ENCODE measurements at regions not wholly inside any gene's neighbourhood (a gene's known extent, or its start where the extent isn't known, plus 50 kb on each side); places are given as distances from the start of the nearest gene placed in this dataset.

DNA sequence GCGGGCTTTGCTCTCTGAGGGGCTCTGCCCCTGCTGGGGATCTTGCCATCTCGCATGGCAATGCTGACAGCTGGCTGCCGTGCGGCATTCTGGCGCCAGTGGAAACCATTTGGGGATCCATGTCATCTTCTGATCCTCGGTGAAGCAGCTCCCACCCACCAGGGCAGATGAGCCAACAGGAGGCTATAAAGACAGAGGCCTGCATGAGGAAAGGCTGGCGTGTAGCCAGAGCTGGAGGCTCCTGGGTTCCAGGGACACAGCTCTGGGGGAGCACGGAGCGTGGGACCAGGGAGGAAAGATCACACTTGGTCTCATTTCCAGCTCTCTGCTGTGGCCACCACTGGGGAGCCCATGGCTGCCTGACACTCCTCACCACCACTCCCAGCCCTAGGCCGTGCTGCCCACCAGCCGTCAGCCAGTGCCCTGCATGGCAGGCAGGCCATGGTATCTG, 145.8 kb downstream of the ZFP36L2 start:
- TF ChIP-seq, protein P1, sequence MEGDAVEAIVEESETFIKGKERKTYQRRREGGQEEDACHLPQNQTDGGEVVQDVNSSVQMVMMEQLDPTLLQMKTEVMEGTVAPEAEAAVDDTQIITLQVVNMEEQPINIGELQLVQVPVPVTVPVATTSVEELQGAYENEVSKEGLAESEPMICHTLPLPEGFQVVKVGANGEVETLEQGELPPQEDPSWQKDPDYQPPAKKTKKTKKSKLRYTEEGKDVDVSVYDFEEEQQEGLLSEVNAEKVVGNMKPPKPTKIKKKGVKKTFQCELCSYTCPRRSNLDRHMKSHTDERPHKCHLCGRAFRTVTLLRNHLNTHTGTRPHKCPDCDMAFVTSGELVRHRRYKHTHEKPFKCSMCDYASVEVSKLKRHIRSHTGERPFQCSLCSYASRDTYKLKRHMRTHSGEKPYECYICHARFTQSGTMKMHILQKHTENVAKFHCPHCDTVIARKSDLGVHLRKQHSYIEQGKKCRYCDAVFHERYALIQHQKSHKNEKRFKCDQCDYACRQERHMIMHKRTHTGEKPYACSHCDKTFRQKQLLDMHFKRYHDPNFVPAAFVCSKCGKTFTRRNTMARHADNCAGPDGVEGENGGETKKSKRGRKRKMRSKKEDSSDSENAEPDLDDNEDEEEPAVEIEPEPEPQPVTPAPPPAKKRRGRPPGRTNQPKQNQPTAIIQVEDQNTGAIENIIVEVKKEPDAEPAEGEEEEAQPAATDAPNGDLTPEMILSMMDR (optimal IDR thresholded peaks at IDR 0.05 in 1 of 3, IDR thresholded peaks at IDR 0.05 in 1 of 3, conservative IDR thresholded peaks at IDR 0.05 in 1 of 3; ENCODE audit: extremely low read depth in 1 of 3, insufficient read depth in 2 of 3, low read length in 3 of 3), result no peak
- no peak for TF ChIP-seq EZH2 (IDR thresholded peaks at IDR 0.05; ENCODE audit: low read length)

Data from keratinocyte (primary cell).